Keratinocyte (primary cell): ENCODE measurements at regions not wholly inside any gene's neighbourhood (a gene's known extent, or its start where the extent isn't known, plus 50 kb on each side); places are given as distances from the start of the nearest gene placed in this dataset.

ENCODE experiments used
- DNase-seq: peaks from one replicate; pipeline ENCODE4 v3.0.0-alpha.2; 2011; ENCODE audit warnings: low read depth, missing footprints, low spot score
- FAIRE-seq: peaks from 2 replicates; lab custom pipeline; 2011; peaks lifted over from hg19 to GRCh38; lab: Jason Lieb, UNC
- H2AFZ ChIP-seq: 2 replicates; pipeline ENCODE4 v1.6.0; 2012; ENCODE audit warnings: low read length, control low read depth, inconsistent platforms; ENCODE audit not compliant: control insufficient read depth
- H3K27ac ChIP-seq: 2 replicates; pipeline ENCODE4 v1.5.1; 2011; ENCODE audit warnings: low read length; ENCODE audit not compliant: control insufficient read depth, insufficient read depth
- H3K27me3 ChIP-seq: 3 replicates; pipeline ENCODE4 v1.6.0; 2011; ENCODE audit warnings: low read length; ENCODE audit not compliant: control insufficient read depth, insufficient read depth; ENCODE audit errors: extremely low read depth
- H3K36me3 ChIP-seq, 2 experiments: 2 replicates in 1 of 2; 3 replicates in 1 of 2; pipeline ENCODE4 v1.5.1; 2011; ENCODE audit warnings: low read length in 2 of 2, mild to moderate bottlenecking in 1 of 2; ENCODE audit not compliant: control insufficient read depth in 2 of 2, insufficient read depth in 2 of 2; ENCODE audit errors: extremely low read depth in 1 of 2
- H3K4me1 ChIP-seq: 3 replicates; pipeline ENCODE4 v1.5.1; 2011; ENCODE audit warnings: low read length; ENCODE audit not compliant: control insufficient read depth, insufficient read depth; ENCODE audit errors: extremely low read depth
- H3K4me2 ChIP-seq: 3 replicates; pipeline ENCODE4 v1.6.0; 2011; ENCODE audit warnings: low read depth, low read length; ENCODE audit not compliant: control insufficient read depth, insufficient read depth; ENCODE audit errors: extremely low read depth
- H3K4me3 ChIP-seq, 3 experiments: fragments of 200-600 bp in 1 of 3; sonication (generic) in 1 of 3; 2 replicates in 2 of 3; 3 replicates in 1 of 3; pipeline ENCODE4 v1.5.1; 2011 to 2016; ENCODE audit warnings: low read length in 3 of 3, mild to moderate bottlenecking in 3 of 3, control low read depth in 2 of 3, inconsistent platforms in 1 of 3, low read depth in 1 of 3, mixed read lengths in 1 of 3, mixed run types in 1 of 3, moderate library complexity in 1 of 3; ENCODE audit not compliant: control insufficient read depth in 2 of 3, insufficient read depth in 2 of 3; ENCODE audit errors: extremely low read depth in 1 of 3
- H3K79me2 ChIP-seq: 2 replicates; pipeline ENCODE4 v1.6.0; 2012; ENCODE audit warnings: low read length; ENCODE audit not compliant: control insufficient read depth, insufficient read depth
- H3K9ac ChIP-seq: 3 replicates; pipeline ENCODE4 v1.6.0; 2011; ENCODE audit warnings: low read length; ENCODE audit not compliant: control insufficient read depth, insufficient read depth; ENCODE audit errors: extremely low read depth
- H3K9me1 ChIP-seq: 3 replicates; pipeline ENCODE4 v1.6.0; 2011; ENCODE audit warnings: low read length; ENCODE audit not compliant: control insufficient read depth, insufficient read depth; ENCODE audit errors: extremely low read depth
- H3K9me3 ChIP-seq: 2 replicates; pipeline ENCODE4 v1.5.1; 2012; ENCODE audit warnings: low read depth, low read length; ENCODE audit not compliant: control insufficient read depth
- H4K20me1 ChIP-seq: 3 replicates; pipeline ENCODE4 v1.6.0; 2011; ENCODE audit warnings: low read length; ENCODE audit not compliant: control insufficient read depth, insufficient read depth; ENCODE audit errors: extremely low read depth
- CTCF ChIP-seq, 3 experiments: IDR thresholded peaks in 1 of 3; conservative IDR thresholded peaks in 1 of 3; optimal IDR thresholded peaks in 1 of 3; 2 replicates in 2 of 3; 3 replicates in 1 of 3; pipeline versions ENCODE3 to v1.5.1; 2011; ENCODE audit warnings: low read length in 3 of 3, mild to moderate bottlenecking in 3 of 3, moderate library complexity in 2 of 3, control low read depth in 1 of 3, inconsistent platforms in 1 of 3; ENCODE audit not compliant: insufficient read depth in 2 of 3; ENCODE audit errors: extremely low read depth in 1 of 3
- EZH2 ChIP-seq: IDR thresholded peaks from one replicate; pipeline ENCODE4 v1.6.1; 2012; ENCODE audit warnings: inconsistent platforms, mild to moderate bottlenecking, low read length, moderate library complexity
- dilution Hi-C: fragments of 300-500 bp; cut with MboI; formaldehyde crosslinking; loops from one replicate; pipeline ENCODE4 v1.7.0; 2020; ENCODE audit warnings: low sequenced_read_pairs; ENCODE audit not compliant: extremely low pct_ligation_motif_present

- dilution Hi-C loops: no loop called here
- Histone ChIP-seq H3K4me3 (no peak overlapping the region), H4K20me1 (no peaks in the 10 kb centered on the region), H3K4me2 (no peak overlapping the region), H3K36me3 (no peaks in the 10 kb centered on the region), H3K9me1 (no peaks in the 10 kb centered on the region), H2AFZ (no peak overlapping the region), H3K9ac (no peak overlapping the region), H3K9me3 (no peaks in the 10 kb centered on the region), H3K27ac (no peak overlapping the region), H3K79me2 (no peaks in the 10 kb centered on the region), H3K4me1 (no peaks in the 10 kb centered on the region), H3K27me3 (no peaks in the 10 kb centered on the region)
- no peak for FAIRE-seq
- TF ChIP-seq CTCF (optimal IDR thresholded peaks at IDR 0.05 in 1 of 3, IDR thresholded peaks at IDR 0.05 in 1 of 3, conservative IDR thresholded peaks at IDR 0.05 in 1 of 3; ENCODE audit: extremely low read depth in 1 of 3, insufficient read depth in 2 of 3, low read length in 3 of 3): no peak
- TF ChIP-seq EZH2: no peak
- no peak for DNase-seq
Observed at GRCh38 chr7:42758124-42758523, 153.7 kb downstream of the C7orf25 start.

GRCh38 chr7:42756841-42757240 is 155.0 kb downstream of the C7orf25 start:
- no peaks in the 10 kb centered on the region for H3K79me2 ChIP-seq
- dilution Hi-C loops: no loop called here
- DNase-seq: no peak

More at GRCh38 chr7:42756841-42757240, 155.0 kb downstream of the C7orf25 start:
- H4K20me1 ChIP-seq: no peaks in the 10 kb centered on the region
- no peak for FAIRE-seq
- no peaks in the 10 kb centered on the region for H3K9me3 ChIP-seq
- H2AFZ ChIP-seq: no peak overlapping the region
- no peaks in the 10 kb centered on the region for H3K36me3 ChIP-seq
- H3K4me3 ChIP-seq: no peak overlapping the region
- H3K27me3 ChIP-seq: no peaks in the 10 kb centered on the region
- H3K4me1 ChIP-seq: no peaks in the 10 kb centered on the region
- H3K9me1 ChIP-seq: no peaks in the 10 kb centered on the region
- H3K27ac ChIP-seq: no peak overlapping the region
- no peak overlapping the region for H3K4me2 ChIP-seq
- TF ChIP-seq CTCF (optimal IDR thresholded peaks at IDR 0.05 in 1 of 3, IDR thresholded peaks at IDR 0.05 in 1 of 3, conservative IDR thresholded peaks at IDR 0.05 in 1 of 3; ENCODE audit: extremely low read depth in 1 of 3, insufficient read depth in 2 of 3, low read length in 3 of 3) (no peak), EZH2 (no peak)
- H3K9ac ChIP-seq: no peak overlapping the region
